DOHH2 (cell line): ENCODE measurements at regions not wholly inside any gene's neighbourhood (a gene's known extent, or its start where the extent isn't known, plus 50 kb on each side); places are given as distances from the start of the nearest gene placed in this dataset.

Experiments used
- H3F3A ChIP-seq: fragments of 200-600 bp; sonication (generic), shearing (Covaris generic); 2 replicates; pipeline ENCODE4 v1.6.0; 2016; ENCODE audit warnings: antibody characterized with exemption, mild to moderate bottlenecking; ENCODE audit not compliant: control insufficient read depth, insufficient read depth
- H3K27ac ChIP-seq: fragments of 200-600 bp; sonication (generic); 2 replicates; pipeline ENCODE4 v1.5.1; 2014; ENCODE audit warnings: low read depth, mild to moderate bottlenecking, low read length, moderate library complexity
- H3K27me3 ChIP-seq: fragments of 200-600 bp; sonication (generic); 2 replicates; pipeline ENCODE4 v1.6.1; 2014; ENCODE audit warnings: mild to moderate bottlenecking, low read length, mixed read lengths; ENCODE audit not compliant: control insufficient read depth
- H3K36me3 ChIP-seq: fragments of 200-600 bp; sonication (generic); 2 replicates; pipeline ENCODE4 v1.6.1; 2014; ENCODE audit warnings: mild to moderate bottlenecking, low read length, moderate library complexity, mixed read lengths; ENCODE audit not compliant: control insufficient read depth
- H3K4me1 ChIP-seq: fragments of 200-600 bp; sonication (generic); 2 replicates; pipeline ENCODE4 v1.6.1; 2014; ENCODE audit warnings: mild to moderate bottlenecking, low read length, mixed read lengths; ENCODE audit not compliant: control insufficient read depth
- H3K4me2 ChIP-seq: fragments of 200-600 bp; sonication (generic); 2 replicates; pipeline ENCODE4 v1.6.0; 2014; ENCODE audit warnings: mild to moderate bottlenecking, low read length, moderate library complexity
- H3K4me3 ChIP-seq: fragments of 200-600 bp; sonication (generic); 2 replicates; pipeline ENCODE4 v1.5.1; 2014; ENCODE audit warnings: mild to moderate bottlenecking, low read length, mixed read lengths
- H3K79me2 ChIP-seq: fragments of 200-600 bp; sonication (generic); 2 replicates; pipeline ENCODE4 v1.6.1; 2014; ENCODE audit warnings: mild to moderate bottlenecking, low read length, mixed read lengths; ENCODE audit not compliant: control insufficient read depth
- H3K9me2 ChIP-seq: fragments of 200-600 bp; sonication (generic); replicated peaks from 2 replicates; pipeline ENCODE4 v1.6.1; 2014; ENCODE audit warnings: mild to moderate bottlenecking, low read length, mixed read lengths; ENCODE audit not compliant: control insufficient read depth
- H3K9me3 ChIP-seq: fragments of 200-600 bp; sonication (generic); 2 replicates; pipeline ENCODE4 v1.6.1; 2014; ENCODE audit warnings: antibody characterized with exemption, low read length, mixed read lengths; ENCODE audit not compliant: control insufficient read depth, insufficient read depth
- H4K20me1 ChIP-seq: fragments of 200-600 bp; sonication (generic); 2 replicates; pipeline ENCODE4 v1.6.0; 2014; ENCODE audit warnings: low read depth, mild to moderate bottlenecking, antibody characterized with exemption, low read length, moderate library complexity; ENCODE audit not compliant: control insufficient read depth, insufficient read depth
- EZH2phosphoT487 ChIP-seq: fragments of 200-600 bp; sonication (generic); IDR thresholded peaks from 2 replicates; pipeline ENCODE4 v1.6.1; 2017; ENCODE audit warnings: borderline replicate concordance, mild to moderate bottlenecking, antibody characterized with exemption, low read length, moderate library complexity, mixed read lengths
- TF ChIP-seq, protein P1 (sequence below): fragments of 200-600 bp; sonication (generic); IDR thresholded peaks from one replicate; pipeline ENCODE4 v1.5.1; 2014; ENCODE audit warnings: antibody characterized with exemption, mild to moderate bottlenecking, low read depth, low read length; ENCODE audit not compliant: poor library complexity, severe bottlenecking

- TF ChIP-seq, protein P1, sequence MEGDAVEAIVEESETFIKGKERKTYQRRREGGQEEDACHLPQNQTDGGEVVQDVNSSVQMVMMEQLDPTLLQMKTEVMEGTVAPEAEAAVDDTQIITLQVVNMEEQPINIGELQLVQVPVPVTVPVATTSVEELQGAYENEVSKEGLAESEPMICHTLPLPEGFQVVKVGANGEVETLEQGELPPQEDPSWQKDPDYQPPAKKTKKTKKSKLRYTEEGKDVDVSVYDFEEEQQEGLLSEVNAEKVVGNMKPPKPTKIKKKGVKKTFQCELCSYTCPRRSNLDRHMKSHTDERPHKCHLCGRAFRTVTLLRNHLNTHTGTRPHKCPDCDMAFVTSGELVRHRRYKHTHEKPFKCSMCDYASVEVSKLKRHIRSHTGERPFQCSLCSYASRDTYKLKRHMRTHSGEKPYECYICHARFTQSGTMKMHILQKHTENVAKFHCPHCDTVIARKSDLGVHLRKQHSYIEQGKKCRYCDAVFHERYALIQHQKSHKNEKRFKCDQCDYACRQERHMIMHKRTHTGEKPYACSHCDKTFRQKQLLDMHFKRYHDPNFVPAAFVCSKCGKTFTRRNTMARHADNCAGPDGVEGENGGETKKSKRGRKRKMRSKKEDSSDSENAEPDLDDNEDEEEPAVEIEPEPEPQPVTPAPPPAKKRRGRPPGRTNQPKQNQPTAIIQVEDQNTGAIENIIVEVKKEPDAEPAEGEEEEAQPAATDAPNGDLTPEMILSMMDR: no peak
- no peak for TF ChIP-seq EZH2phosphoT487
- Histone ChIP-seq H3K4me2 (no peak overlapping the region), H3K27ac (no peak overlapping the region)
These were observed 865.1 kb upstream of the VRK2 start for GRCh38 chr2:57181315-57182038.

DNA sequence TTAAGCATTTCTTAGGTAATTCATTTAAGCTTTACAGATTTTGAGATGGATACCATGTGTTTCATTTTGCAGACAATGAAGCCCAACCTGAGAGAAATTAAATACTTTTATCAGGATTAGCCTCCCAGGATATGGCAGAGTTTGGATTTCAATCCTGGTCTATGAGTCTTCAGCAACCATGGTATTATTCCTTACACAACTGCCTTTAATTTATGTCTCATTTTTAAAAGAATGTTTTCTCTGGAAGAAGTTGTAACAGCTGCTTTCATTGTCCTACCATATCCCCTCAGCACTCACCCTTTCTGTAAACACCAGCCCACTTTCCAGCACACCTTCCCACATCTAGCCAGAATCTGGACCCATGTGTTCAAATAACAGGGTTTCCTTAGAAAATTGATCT is 863.7 kb upstream of the VRK2 start:
- no peak overlapping the region for H3K27ac ChIP-seq
- H3F3A ChIP-seq: no peaks in the 10 kb centered on the region
- no peaks in the 10 kb centered on the region for H4K20me1 ChIP-seq
- H3K4me2 ChIP-seq: no peak overlapping the region
- no peaks in the 10 kb centered on the region for H3K9me2 ChIP-seq
- TF ChIP-seq EZH2phosphoT487: no peak
- TF ChIP-seq, protein P1: no peak
- no peak overlapping the region for H3K4me3 ChIP-seq
- H3K27me3 ChIP-seq: no peaks in the 10 kb centered on the region
- H3K79me2 ChIP-seq: no peaks in the 10 kb centered on the region
- no peaks in the 10 kb centered on the region for H3K36me3 ChIP-seq
- H3K9me3 ChIP-seq: no peaks in the 10 kb centered on the region
- H3K4me1 ChIP-seq: no peaks in the 10 kb centered on the region

More at GRCh38 chr2:57181315-57182038, 865.1 kb upstream of the VRK2 start:
- H3K27me3 ChIP-seq: no peaks in the 10 kb centered on the region
- no peak overlapping the region for H3K4me3 ChIP-seq
- H3K9me3 ChIP-seq: no peaks in the 10 kb centered on the region
- H3K36me3 ChIP-seq: no peaks in the 10 kb centered on the region
- no peaks in the 10 kb centered on the region for H4K20me1 ChIP-seq
- H3F3A ChIP-seq: no peaks in the 10 kb centered on the region
- no peaks in the 10 kb centered on the region for H3K79me2 ChIP-seq
- H3K4me1 ChIP-seq: no peaks in the 10 kb centered on the region
- H3K9me2 ChIP-seq: no peaks in the 10 kb centered on the region

DNA sequence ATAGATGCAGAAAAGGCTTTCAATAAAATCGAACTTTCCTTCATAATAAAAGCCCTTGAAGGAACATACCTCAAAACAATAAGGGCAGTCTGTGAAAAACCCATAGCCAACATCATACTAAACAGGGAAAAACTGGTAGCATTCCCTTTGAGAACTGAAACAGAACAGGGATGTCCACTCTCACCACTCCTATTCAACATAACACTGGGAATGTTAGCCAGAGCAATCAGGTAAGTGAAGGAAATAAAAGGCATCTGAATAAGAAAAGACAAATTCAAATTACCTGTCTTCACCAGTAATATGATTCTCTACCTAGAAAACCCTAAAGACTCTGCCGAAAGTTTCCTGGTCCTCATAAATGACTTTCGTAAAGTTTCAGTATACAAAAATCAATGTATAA is 861.0 kb upstream of the VRK2 start:
- Histone ChIP-seq H3K27me3 (no peaks in the 10 kb centered on the region), H4K20me1 (no peaks in the 10 kb centered on the region), H3K4me3 (no peak overlapping the region), H3K4me2 (no peak overlapping the region), H3K4me1 (no peaks in the 10 kb centered on the region), H3K79me2 (no peaks in the 10 kb centered on the region), H3K27ac (no peak overlapping the region), H3K9me3 (no peaks in the 10 kb centered on the region), H3F3A (no peaks in the 10 kb centered on the region), H3K36me3 (no peaks in the 10 kb centered on the region), H3K9me2 (no peaks in the 10 kb centered on the region)
- TF ChIP-seq, protein P1: no peak
- TF ChIP-seq EZH2phosphoT487: no peak
